ENCODE measurements at regions not wholly inside any gene's neighbourhood (a gene's known extent, or its start where the extent isn't known, plus 50 kb on each side); places are given as distances from the start of the nearest gene placed in this dataset.

- no peak for DNase-seq (ENCODE audit: low spot score)
Measured at GRCh38 chr21:27129215-27129614, 162.3 kb upstream of the ADAMTS5 start.

GRCh38 chr21:27126140-27126539, 159.3 kb upstream of the ADAMTS5 start:
- DNase-seq (ENCODE audit: low spot score) = no peak

GRCh38 chr21:27122686-27123085, 155.8 kb upstream of the ADAMTS5 start:
- DNase-seq (ENCODE audit: low spot score) = no peak

- DNase-seq (ENCODE audit: low spot score) = no peak
Measured at GRCh38 chr21:27114111-27114510, 147.2 kb upstream of the ADAMTS5 start.

GRCh38 chr21:27112186-27112585, 145.3 kb upstream of the ADAMTS5 start:
- no peak for DNase-seq (ENCODE audit: low spot score)

- no peak for DNase-seq (ENCODE audit: low spot score)
Measured at GRCh38 chr21:27110956-27111355, 144.1 kb upstream of the ADAMTS5 start.

- DNase-seq (ENCODE audit: low spot score) = no peak
Measured at GRCh38 chr21:27108701-27109100, 141.8 kb upstream of the ADAMTS5 start.

- no peak for DNase-seq (ENCODE audit: low spot score)
Measured at GRCh38 chr21:27108228-27108627, 141.3 kb upstream of the ADAMTS5 start.

- no peak for DNase-seq (ENCODE audit: low spot score)
Measured at GRCh38 chr21:27104846-27105431, 138.1 kb upstream of the ADAMTS5 start.

- no peak for DNase-seq (ENCODE audit: low spot score)
Measured at GRCh38 chr21:27103768-27104167, 136.9 kb upstream of the ADAMTS5 start.

- DNase-seq (ENCODE audit: low spot score) = no peak
Measured at GRCh38 chr21:27101523-27101922, 134.6 kb upstream of the ADAMTS5 start.

GRCh38 chr21:27094184-27094948, 127.5 kb upstream of the ADAMTS5 start:
- DNase-seq (ENCODE audit: low spot score) = no peak

- DNase-seq (ENCODE audit: low spot score) = no peak
Measured at GRCh38 chr21:27086630-27087029, 119.7 kb upstream of the ADAMTS5 start.

- no peak for DNase-seq (ENCODE audit: low spot score)
Measured at GRCh38 chr21:27086186-27086585, 119.3 kb upstream of the ADAMTS5 start.

GRCh38 chr21:27085387-27085786, 118.5 kb upstream of the ADAMTS5 start:
- DNase-seq (ENCODE audit: low spot score) = no peak

- DNase-seq (ENCODE audit: low spot score) = no peak
Measured at GRCh38 chr21:27083144-27083543, 116.3 kb upstream of the ADAMTS5 start.

GRCh38 chr21:27082431-27083010, 115.6 kb upstream of the ADAMTS5 start:
- DNase-seq (ENCODE audit: low spot score) = no peak

GRCh38 chr21:27079636-27080240, 112.8 kb upstream of the ADAMTS5 start:
- no peak for DNase-seq (ENCODE audit: low spot score)

- DNase-seq (ENCODE audit: low spot score) = no peak
Measured at GRCh38 chr21:27078915-27079314, 112.0 kb upstream of the ADAMTS5 start.

- DNase-seq (ENCODE audit: low spot score) = no peak
Measured at GRCh38 chr21:27077501-27077900, 110.6 kb upstream of the ADAMTS5 start.

- no peak for DNase-seq (ENCODE audit: low spot score)
Measured at GRCh38 chr21:27076025-27076424, 109.1 kb upstream of the ADAMTS5 start.

- DNase-seq (ENCODE audit: low spot score) = no peak
Measured at GRCh38 chr21:27070861-27071670, 104.2 kb upstream of the ADAMTS5 start.
